SK-N-MC (cell line): ENCODE measurements at regions not wholly inside any gene's neighbourhood (a gene's known extent, or its start where the extent isn't known, plus 50 kb on each side); places are given as distances from the start of the nearest gene placed in this dataset.

Experiments used
- EZH2 ChIP-seq: fragments of 200-600 bp; sonication (generic); IDR thresholded peaks from one replicate; pipeline ENCODE4 v1.6.1; 2017; ENCODE audit warnings: antibody characterized with exemption
- FOXP2 ChIP-seq: optimal IDR thresholded peaks from 2 replicates; pipeline ENCODE3; 2011; ENCODE audit warnings: mild to moderate bottlenecking, moderate library complexity; ENCODE audit not compliant: insufficient read depth; ENCODE audit errors: extremely low read length, control extremely low read depth
- POLR2AphosphoS5 ChIP-seq: IDR thresholded peaks from 2 replicates; pipeline ENCODE4 v1.6.1; 2012; ENCODE audit warnings: mild to moderate bottlenecking, low read depth, low read length, borderline replicate concordance

- TF ChIP-seq POLR2AphosphoS5 (no peak), EZH2 (no peak), FOXP2 (no peak)
Measured at GRCh38 chr4:54561940-54562339, 95.8 kb upstream of the KIT start.
